K562 (cell line): ENCODE measurements at regions not wholly inside any gene's neighbourhood (a gene's known extent, or its start where the extent isn't known, plus 50 kb on each side); places are given as distances from the start of the nearest gene placed in this dataset.

Source experiments
- CHD1 ChIP-seq: fragments of 200-600 bp; sonication (generic); IDR thresholded peaks from one replicate; pipeline ENCODE4 v1.6.1; 2012; ENCODE audit warnings: mild to moderate bottlenecking, moderate library complexity, low read length, inconsistent platforms
- ELK1 ChIP-seq: sonication (generic); formaldehyde crosslinking; IDR thresholded peaks from 2 replicates; pipeline ENCODE4 v1.8.1; 2022; ENCODE audit warnings: missing genetic modification reagents
- SMAD3 ChIP-seq: fragments of 450-650 bp; formaldehyde crosslinking; conservative IDR thresholded peaks from 2 replicates; pipeline ENCODE4 v1.4.0; 2020; ENCODE audit warnings: mild to moderate bottlenecking
- ZNF584 ChIP-seq: fragments of 200-800 bp; sonication (Bioruptor generic); IDR thresholded peaks from 2 replicates; pipeline ENCODE4 v1.6.1; 2016; ENCODE audit warnings: low read depth, mild to moderate bottlenecking, missing genetic modification characterization, missing compliant biosample characterization

GRCh38 chr10:107545717-107546116 is 381.2 kb upstream of the SORCS1 start:
- TF ChIP-seq ZNF584 (CRISPR knock-in tag): no peak
- TF ChIP-seq ELK1: no peak
- TF ChIP-seq CHD1: no peak
- no peak for TF ChIP-seq SMAD3
